ENCODE measurements at regions not wholly inside any gene's neighbourhood (a gene's known extent, or its start where the extent isn't known, plus 50 kb on each side); places are given as distances from the start of the nearest gene placed in this dataset.

GRCh38 chr11:120037111-120037510, 100.8 kb downstream of the TRIM29 start:
- H3K4me2 ChIP-seq (ENCODE audit: low read depth, low read length, poor library complexity, severe bottlenecking), result no peak overlapping the region
- H3K36me3 ChIP-seq (ENCODE audit: insufficient read depth, low read length), result no peaks in the 10 kb centered on the region
- TF ChIP-seq CTCF (conservative IDR thresholded peaks at IDR 0.05; ENCODE audit: low read length), result no peak
- no peak for TF ChIP-seq EZH2phosphoT487 (IDR thresholded peaks at IDR 0.05; ENCODE audit: borderline replicate concordance)
- no peaks in the 10 kb centered on the region for H4K20me1 ChIP-seq (ENCODE audit: insufficient read depth, low read length, poor library complexity, severe bottlenecking)
- no peaks in the 10 kb centered on the region for H3F3A ChIP-seq (ENCODE audit: low read depth)
- H3K9ac ChIP-seq (ENCODE audit: low read depth, low read length, poor library complexity, severe bottlenecking), result no peak overlapping the region
- H3K9me3 ChIP-seq (ENCODE audit: insufficient read depth, low read depth, low read length), result no peaks in the 10 kb centered on the region
- H3K79me2 ChIP-seq (ENCODE audit: insufficient read depth, low read length), result no peaks in the 10 kb centered on the region
- H3K27me3 ChIP-seq (ENCODE audit: insufficient read depth, low read length, poor library complexity, severe bottlenecking), result no peaks in the 10 kb centered on the region
- H3K4me1 ChIP-seq (ENCODE audit: insufficient read depth, low read length, poor library complexity, severe bottlenecking), result no peaks in the 10 kb centered on the region
- H2AFZ ChIP-seq (ENCODE audit: low read length), result no peak overlapping the region
- H3K9me2 ChIP-seq (replicated peaks; ENCODE audit: low read depth, low read length), result no peaks in the 10 kb centered on the region
- H3K4me3 ChIP-seq (ENCODE audit: low read length, poor library complexity, severe bottlenecking), result no peak overlapping the region

- Histone ChIP-seq H3K4me3 (ENCODE audit: low read length, poor library complexity, severe bottlenecking) (no peak overlapping the region), H3K9ac (ENCODE audit: low read depth, low read length, poor library complexity, severe bottlenecking) (no peak overlapping the region), H3K27me3 (ENCODE audit: insufficient read depth, low read length, poor library complexity, severe bottlenecking) (no peaks in the 10 kb centered on the region), H3K4me1 (ENCODE audit: insufficient read depth, low read length, poor library complexity, severe bottlenecking) (no peaks in the 10 kb centered on the region), H3K36me3 (ENCODE audit: insufficient read depth, low read length) (no peaks in the 10 kb centered on the region), H3F3A (ENCODE audit: low read depth) (no peaks in the 10 kb centered on the region), H3K79me2 (ENCODE audit: insufficient read depth, low read length) (no peaks in the 10 kb centered on the region), H3K4me2 (ENCODE audit: low read depth, low read length, poor library complexity, severe bottlenecking) (no peak overlapping the region), H3K9me3 (ENCODE audit: insufficient read depth, low read depth, low read length) (no peaks in the 10 kb centered on the region), H3K9me2 (replicated peaks; ENCODE audit: low read depth, low read length) (no peaks in the 10 kb centered on the region), H2AFZ (ENCODE audit: low read length) (no peak overlapping the region), H4K20me1 (ENCODE audit: insufficient read depth, low read length, poor library complexity, severe bottlenecking) (no peaks in the 10 kb centered on the region)
- TF ChIP-seq CTCF (conservative IDR thresholded peaks at IDR 0.05; ENCODE audit: low read length) (no peak), EZH2phosphoT487 (IDR thresholded peaks at IDR 0.05; ENCODE audit: borderline replicate concordance) (no peak)
Measured at GRCh38 chr11:120035756-120036155, 102.2 kb downstream of the TRIM29 start.

- no peak overlapping the region for H3K4me3 ChIP-seq (ENCODE audit: low read length, poor library complexity, severe bottlenecking)
- no peak overlapping the region for H3K9ac ChIP-seq (ENCODE audit: low read depth, low read length, poor library complexity, severe bottlenecking)
- TF ChIP-seq CTCF (conservative IDR thresholded peaks at IDR 0.05; ENCODE audit: low read length) (no peak), EZH2phosphoT487 (IDR thresholded peaks at IDR 0.05; ENCODE audit: borderline replicate concordance) (no peak)
- no peak overlapping the region for H2AFZ ChIP-seq (ENCODE audit: low read length)
- H3K36me3 ChIP-seq (ENCODE audit: insufficient read depth, low read length), result no peaks in the 10 kb centered on the region
- no peaks in the 10 kb centered on the region for H3K4me1 ChIP-seq (ENCODE audit: insufficient read depth, low read length, poor library complexity, severe bottlenecking)
- no peaks in the 10 kb centered on the region for H4K20me1 ChIP-seq (ENCODE audit: insufficient read depth, low read length, poor library complexity, severe bottlenecking)
- no peaks in the 10 kb centered on the region for H3K9me3 ChIP-seq (ENCODE audit: insufficient read depth, low read depth, low read length)
- H3K9me2 ChIP-seq (replicated peaks; ENCODE audit: low read depth, low read length), result no peaks in the 10 kb centered on the region
- no peaks in the 10 kb centered on the region for H3K27me3 ChIP-seq (ENCODE audit: insufficient read depth, low read length, poor library complexity, severe bottlenecking)
- no peak overlapping the region for H3K4me2 ChIP-seq (ENCODE audit: low read depth, low read length, poor library complexity, severe bottlenecking)
- H3K79me2 ChIP-seq (ENCODE audit: insufficient read depth, low read length), result no peaks in the 10 kb centered on the region
- H3F3A ChIP-seq (ENCODE audit: low read depth), result no peaks in the 10 kb centered on the region
Measured at GRCh38 chr11:120034881-120035630, 102.9 kb downstream of the TRIM29 start.

All from Loucy (cell line).